ENCODE measurements at regions not wholly inside any gene's neighbourhood (a gene's known extent, or its start where the extent isn't known, plus 50 kb on each side); places are given as distances from the start of the nearest gene placed in this dataset.

DNA sequence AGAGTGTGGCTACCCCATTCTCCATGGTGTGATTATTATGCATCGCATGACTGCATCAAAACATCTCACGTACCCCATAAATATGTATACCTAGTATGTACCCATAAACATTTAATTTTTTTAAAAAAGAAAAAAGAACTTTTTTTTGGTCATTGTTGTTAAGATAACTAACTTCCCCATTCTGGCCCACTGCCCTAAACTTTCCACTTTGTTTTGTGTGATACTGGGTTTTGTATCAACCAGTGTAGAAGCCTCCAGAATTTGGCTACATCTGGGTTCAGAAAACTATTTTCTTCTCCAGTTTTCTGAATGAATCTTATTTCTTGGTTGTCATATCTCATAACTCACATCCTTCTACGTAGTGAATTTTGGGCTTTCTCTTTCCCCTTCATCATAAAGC, 62.3 kb upstream of the NABP1 start:
- no peak for DNase-seq

DNA sequence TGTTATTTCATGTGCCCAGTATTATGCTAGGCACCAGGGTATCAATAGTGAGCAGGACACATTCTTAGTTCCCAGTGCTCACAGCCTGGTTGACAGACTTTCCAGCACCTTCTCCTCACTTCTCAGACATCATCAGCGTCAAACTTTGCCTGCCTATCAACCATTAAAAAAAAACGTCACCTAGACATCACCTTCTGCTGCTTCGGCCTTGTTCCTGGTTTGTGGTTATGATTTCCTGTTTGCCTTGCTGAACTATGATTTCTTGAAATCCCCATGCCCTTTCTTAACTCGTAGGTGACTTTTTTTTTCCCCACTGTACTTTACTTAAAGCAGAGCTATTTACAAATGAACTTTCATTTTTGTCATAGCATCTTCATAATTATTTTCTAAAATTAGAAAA, 60.4 kb upstream of the NABP1 start:
- no peak for DNase-seq

DNA sequence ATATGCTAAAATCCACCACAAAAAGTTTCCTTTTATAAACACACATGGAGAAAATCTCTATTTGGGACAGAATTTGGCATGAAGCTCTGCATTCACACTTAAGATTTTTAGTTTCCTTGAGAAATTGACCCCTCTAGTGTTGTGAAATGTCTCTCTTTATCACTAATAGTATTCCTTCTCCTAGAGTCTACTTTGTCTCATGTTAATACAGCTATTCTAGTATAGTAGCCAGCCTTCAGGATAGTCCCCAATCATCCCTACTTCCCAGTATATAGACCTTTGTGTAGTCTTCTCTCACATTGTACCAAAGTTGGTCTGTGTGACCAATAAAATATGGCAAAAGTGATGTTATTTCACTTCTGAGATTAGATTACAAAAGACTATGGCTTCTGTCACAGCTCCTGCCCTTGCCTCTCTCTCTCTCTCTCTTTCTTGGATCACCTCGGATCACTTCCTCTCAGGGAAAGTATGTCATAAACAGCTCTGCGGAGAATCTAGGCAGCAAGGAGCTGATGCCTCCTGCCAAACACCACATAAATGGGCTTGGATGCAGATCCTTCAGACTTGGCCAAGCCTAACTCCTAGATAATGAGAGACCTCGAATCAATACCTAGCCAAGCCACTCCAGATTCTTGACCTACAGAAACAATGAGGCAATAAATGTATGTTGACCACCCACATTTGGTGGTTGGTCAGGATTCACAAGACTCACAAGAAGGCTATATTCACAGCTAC, 59.7 kb upstream of the NABP1 start:
- DNase-seq: no peak

DNA sequence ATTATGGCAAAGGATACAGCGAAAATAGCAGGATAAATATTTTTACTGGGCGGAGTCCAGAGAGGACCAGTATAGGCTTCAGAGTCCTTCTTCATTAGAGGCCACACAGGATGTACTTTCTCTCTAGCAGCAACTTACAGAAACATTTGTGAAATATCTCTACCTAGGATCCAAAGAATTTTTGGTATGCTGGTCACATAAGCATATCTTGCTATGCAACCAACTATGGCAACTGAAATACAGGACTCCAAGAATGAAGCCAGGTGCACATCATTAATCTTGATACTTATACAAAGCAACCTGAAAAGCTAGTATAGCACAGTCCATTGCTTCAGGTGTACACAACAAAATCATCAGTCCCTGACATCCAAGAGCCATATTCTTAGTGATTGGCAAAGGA, 59.1 kb upstream of the NABP1 start:
- no peak for DNase-seq

DNA sequence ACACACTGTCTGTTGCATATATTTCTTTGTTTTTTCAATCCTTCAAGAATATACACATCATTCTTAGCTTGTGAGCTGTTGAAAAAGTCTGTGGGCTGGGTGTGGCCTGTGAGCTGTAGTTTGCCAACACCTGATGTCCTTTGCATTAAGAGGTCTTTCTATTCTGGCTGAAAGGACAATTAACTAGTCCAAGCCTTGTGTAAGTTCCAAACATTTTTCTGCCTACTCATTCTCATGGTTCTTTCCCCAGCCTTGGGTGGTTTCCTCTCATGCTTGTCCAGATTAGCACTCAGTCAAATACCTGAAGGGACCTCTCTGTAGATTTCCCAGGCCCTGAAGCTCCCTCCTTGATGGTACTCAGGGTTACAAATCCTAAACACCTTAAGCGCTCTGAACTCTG, 57.8 kb upstream of the NABP1 start:
- DNase-seq: no peak

DNA sequence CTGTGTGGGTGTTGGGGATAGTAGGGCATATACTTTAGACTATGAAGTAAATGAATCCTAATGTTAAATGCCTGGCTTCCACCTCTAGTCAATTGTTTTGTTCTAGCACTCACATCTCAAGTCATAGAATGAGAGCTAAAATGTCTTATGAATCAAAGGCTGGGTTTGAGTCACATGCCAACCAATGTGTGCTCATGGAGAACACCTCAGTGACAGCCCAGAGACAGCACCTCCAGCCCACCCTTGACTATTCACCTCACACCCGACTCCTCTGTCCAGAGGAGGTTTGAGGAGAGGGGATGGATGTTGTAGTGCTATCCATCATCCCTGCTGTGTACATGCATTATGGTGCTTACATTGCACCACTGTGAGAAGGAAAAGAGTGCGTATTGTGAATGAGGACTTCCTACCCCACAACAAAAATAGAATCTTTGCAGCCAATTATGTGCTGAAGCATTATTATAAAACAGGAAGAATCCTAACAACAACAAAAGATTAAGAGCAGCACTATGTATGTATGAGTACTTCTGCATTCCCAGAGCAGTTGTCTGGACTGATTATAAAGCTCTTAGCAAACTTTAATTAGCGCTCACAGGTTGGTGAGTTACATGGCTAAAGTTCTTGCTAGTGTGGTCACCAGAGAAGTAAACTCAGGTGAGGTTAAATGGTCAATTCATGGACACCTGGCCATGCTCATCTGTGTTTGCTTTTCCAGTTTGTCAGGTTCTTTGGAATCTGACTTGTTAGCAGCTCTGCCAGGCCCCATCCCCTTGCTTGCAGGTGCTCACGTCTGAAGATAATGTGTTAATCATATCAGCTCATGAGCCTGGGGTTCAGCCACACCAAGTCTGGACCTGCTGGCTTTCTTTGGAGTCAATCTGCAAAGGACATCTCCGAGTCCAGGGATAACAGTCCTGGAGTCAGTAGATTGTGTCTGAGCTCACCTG, 55.3 kb upstream of the NABP1 start:
- no peak for DNase-seq

DNA sequence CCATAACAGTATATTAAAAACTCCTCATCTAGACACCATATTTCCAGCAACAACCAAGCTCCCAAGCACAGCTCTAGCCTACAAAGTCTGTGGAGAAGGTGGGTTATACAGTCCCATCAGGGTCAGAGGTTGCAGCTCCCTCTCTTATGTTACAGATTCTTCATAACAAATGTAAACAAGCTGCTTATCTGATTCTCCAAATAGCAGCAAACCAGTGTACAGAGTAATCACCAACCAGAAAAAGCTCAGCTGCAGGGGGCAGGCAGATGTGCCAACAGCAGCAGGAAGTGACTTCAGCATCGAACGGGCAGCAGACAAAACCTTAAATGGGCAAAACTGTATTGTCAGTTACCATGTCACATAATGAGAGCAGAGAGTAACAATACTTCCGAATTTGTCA, 52.9 kb upstream of the NABP1 start:
- no peak for DNase-seq

DNA sequence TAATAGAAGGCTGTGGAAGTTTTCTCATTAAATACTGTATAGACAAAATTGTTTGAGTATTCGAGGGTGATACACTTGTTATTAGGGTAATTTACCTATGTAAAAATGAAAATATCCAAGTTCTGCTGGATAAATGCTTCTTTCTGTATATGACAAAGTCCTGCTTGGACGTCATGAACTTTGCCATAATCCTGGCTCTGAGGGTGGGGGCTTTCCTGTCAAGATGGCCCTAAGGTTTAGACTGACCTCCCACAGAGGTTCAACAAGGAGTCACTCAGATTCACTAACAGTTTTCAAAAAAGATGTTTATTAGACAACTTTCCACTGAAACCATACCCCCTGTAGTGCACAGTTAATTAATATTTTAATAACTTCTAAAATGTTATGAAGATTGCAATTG, 52.5 kb upstream of the NABP1 start:
- no peak for DNase-seq

DNA sequence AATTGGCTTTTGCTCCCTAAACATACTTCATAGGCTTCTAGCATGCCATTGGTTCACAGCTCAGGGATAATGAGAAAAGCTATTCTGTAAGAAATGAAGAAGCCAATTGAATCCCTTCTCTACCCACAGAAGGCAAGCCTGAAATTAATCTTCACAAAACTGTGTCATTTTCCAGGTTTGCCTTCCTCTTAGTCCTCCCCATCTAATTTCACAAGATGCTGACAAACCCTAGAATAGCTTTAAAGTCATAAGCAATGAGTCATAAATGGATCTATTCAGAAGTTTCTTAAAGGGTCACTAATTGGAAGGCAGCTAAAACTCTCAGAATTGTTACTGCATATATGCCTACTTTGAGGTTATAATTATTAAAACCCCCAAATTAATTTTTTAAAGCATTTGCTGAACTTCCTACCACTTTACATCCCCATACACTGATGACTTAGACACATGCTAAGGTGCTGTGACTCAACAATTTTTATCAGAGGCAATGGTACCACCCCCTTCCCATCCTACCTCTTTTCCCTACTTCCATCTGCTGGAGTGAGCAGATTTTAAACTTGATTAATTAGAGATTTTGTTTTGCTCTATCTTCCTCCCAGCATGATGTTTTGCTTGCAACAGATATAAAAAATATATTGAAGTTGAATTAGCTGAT, 51.3 kb upstream of the NABP1 start:
- no peak for DNase-seq

DNA sequence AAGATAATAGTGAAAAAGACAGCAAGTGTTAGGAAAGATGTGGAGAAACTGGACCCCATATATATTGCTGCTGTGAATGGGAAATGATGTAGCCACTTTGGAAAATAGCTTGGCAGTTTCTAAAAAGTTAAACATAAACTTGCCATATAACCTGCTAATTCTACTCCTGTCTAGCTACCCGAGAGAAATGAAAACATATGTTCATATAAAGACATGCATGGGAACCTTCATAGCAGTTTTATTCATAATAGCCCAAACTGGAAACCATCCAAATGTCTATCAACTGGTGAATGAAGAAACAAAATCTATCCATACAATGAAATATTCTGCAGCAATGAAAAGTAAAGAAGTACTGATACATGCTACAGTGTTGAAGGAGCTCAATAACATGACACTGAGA, 50.4 kb upstream of the NABP1 start:
- no peak for DNase-seq
